OCI-M2 (cell line): ENCODE measurements at regions not wholly inside any gene's neighbourhood (a gene's known extent, or its start where the extent isn't known, plus 50 kb on each side); places are given as distances from the start of the nearest gene placed in this dataset.
"Not testable (repeated sequence)": the region's sequence is repeated elsewhere in the genome, so short reads cannot be mapped to it uniquely, and the experiment has no call there.

Experiments
- DNase-seq: peaks from one replicate; lab custom pipeline; 2025; ENCODE audit not compliant: unreplicated experiment; lab: John Stamatoyannopoulos, UW

DNA sequence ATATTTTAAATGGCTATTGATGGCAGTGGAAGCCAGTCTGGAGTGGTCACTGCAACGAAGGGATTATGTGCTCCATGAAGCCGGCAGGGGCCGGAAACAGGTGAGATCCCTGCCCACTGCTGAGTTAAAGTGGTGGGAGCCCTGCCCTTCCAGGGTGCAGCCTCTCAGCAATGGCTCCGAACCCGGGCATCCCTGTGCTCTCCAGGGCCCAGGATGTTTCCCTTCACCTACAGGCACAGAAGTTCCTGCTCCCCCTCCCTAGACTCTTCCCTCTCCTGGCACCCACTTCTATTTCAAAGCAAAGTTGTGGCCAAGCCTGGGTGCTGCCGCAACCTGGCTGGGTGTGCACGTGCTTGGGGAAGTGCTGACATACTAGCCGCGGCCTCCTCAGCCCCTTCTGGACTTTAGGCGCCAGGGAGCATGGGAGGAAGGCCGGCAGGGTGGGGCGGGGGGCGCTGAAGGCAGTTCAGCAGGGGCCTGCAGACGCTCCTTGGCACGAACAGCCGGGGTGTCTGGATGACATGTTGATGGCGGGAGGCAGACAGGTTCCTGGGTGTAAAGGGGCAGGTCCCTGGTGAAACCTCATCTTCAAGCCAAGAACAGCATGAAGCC, 452.3 kb downstream of the HTR1B start:
- DNase-seq: no peak

DNA sequence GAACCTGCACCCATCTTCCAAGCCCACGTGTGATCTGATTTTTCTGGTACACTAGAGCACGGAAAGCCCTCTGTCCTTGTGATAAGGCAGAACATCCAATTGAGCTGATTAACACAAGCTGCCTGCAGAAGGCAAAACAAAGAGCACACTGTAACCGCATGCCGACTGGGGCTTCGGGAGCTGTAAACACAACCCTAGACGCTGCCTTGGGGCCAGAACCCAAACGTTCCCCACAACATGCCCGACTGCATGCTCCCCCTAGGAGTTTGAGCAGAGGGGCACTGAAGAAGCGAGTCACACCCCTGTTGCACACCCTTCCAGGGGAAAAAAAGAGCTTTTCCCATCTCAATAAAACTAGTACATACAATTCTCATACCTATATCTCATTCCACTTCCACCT, 470.7 kb downstream of the HTR1B start:
- no peak for DNase-seq

DNA sequence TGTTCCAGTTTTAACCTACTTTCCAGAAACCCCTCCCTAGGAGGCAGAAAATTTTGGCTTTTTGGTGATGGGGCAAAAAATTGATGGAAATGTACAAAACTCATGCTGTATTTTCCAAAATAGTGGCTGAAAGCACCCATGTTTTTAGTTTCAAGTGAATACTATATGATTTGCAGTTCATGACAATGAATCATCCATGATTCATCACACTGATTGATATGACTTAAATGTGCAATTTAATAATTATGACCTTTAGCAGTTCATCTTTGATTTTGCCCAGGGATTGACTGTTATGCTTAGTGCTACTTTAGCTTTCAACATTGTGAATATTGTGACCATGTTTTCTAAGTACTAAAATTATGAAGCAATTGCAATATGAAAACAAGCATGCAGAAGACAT, 478.7 kb downstream of the HTR1B start:
- no peak for DNase-seq

DNA sequence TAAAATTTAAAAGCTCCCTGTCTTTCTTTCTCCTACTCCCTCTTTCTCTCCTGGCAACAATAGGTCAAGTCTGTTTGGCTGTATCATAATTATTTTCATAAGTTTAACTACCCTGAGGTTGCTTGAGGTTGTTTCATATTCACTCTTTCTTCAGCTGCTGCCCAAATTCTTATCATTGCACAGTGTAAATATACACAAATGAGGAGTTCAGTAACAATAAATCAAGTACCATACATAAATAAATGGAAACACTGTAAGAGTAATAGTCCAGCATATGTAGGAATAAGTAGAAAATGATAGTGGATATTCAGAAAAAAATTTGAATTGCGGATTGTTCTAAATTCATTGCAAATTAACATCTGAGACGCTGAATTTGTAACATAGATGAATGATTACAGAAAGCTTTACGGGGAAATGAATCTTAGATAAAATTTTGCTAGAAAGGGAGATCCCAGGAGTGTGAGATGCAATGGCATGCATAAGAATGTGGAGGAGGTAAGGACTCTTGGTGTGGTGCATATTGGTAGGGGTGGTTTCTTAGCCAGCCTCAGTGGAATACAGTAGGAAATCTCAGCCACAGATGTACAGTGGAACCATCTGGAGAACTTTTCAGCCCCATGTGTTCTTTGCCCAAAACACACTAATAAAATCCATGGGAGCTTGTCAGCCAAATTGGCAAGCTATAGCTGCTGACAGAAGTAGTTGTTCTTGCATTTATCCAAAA, 480.7 kb downstream of the HTR1B start:
- DNase-seq: no peak

DNA sequence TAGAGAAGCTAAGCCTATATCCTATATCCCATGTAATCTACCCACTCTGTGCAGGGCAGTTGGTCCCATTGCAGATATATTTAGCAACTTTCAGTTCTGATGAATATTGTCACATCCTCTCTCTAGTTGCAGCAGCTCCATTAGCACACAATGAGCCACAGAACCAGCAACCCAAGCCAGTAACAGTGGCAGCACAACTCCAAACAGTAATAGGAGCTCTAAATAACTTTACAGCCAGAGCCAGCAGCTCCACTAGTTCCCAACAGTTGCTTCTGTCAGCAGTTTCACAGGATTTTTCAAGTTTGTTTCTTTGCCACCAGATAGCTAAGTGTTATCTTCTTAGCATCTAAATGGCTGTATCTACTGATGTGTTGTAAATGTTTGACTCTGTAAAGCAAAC, 490.8 kb downstream of the HTR1B start:
- DNase-seq: no peak

DNA sequence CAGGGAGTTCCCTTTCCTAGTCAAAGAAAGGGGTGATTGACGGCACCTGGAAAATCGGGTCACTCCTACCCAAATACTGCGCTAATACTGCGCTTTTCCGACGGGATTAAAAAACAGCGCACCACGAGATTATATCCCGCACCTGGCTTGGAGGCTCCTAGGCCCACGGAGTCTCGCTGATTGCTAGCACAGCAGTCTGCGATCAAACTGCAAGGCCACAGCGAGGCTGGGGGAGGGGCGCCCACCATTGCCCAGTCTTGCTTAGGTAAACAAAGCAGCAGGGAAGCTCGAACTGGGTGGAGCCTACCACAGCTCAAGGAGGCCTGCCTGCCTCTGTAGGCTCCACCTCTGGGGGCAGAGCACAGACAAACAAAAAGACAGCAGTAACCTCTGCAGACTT, 504.1 kb downstream of the HTR1B start:
- not testable (repeated sequence) for DNase-seq

DNA sequence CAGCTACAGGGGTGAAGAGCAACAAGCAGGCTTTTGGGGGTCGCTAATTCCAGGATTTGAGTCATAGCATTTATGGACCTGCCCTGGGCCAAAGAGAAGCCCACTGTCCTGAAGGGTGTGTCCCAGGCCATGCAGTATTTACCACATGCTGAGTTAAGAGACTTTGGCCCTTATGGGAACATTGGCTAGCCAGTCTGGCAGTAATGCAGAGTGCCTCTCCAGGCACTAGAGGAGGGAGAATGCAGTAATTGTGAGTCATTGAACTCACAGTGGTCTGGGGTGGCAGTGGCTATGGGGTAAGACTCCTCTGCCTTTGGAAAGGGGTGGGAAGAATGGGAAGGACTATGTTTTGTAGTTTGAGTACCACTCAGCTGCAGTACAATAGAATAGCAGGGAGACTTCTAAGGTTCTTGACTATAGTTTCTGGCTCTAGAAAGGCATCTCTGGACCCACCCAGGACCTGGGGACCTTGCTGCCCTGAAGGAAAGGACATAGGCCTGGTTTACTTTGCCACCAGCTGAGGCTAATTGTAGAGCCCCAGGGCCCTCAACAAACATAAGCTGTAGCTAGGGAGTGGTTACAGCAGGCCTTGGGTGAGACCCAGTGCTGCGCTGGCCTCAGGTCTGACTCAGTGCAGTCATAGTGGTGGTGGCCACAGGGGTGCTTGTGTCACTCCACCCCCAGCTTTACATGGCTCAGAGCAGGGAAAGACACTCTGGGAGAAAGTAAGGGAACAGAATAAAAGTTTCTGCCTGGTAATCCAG, 520.9 kb downstream of the HTR1B start:
- no peak for DNase-seq

DNA sequence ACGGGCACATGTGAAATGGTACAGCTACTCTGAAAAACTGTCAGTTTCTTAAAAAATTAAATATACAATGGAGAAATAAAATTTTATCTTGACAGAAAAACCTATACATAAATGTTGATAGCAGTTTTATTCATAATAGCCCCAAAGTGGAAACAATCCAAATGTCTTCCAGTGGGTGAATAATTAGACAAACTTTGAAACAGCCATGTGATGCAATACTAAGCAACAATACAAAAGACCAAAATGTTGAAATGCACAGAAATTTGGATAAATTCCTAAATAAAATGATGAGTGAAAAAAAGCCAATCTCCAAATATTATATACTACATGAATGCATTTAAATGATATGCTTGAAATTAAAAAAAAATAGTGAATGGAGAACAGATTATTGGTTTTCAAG, 523.1 kb downstream of the HTR1B start:
- no peak for DNase-seq

DNA sequence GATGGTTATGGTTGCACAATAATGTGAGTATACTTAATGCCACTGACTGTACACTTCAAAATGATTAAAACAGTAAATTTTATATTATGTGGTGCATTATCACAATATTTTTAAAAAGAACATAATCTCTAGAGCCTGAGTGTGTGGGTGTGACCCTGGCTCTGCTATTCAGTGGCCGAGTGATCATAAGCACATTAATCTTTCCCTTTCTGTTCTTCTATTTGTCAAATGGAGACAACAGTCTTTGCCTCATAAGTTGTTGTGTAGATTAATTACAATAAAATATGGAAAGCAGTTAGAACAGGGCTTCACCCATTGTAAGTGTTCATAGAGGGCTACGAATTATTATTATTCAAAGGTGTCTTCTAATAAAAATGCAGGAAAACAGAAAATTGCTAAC, 548.6 kb downstream of the HTR1B start:
- no peak for DNase-seq

DNA sequence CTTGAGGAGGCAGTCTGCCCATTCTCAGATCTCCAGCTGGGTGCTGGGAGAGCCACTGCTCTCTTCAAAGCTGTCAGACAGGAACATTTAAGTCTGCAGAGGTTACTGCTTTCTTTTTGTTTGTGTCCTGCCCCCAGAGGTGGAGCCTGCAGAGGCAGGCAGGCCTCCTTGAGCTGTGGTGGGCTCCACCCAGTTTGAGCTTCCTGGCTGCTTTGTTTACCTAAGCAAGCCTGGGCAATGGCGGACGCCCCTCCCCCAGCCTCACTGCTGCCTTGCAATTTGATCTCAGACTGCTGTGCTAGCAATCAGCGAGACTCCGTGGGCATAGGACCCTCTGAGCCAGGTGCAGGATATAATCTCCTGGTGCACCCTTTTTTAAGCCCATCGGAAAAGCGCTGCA, 557.8 kb downstream of the HTR1B start:
- not testable (repeated sequence) for DNase-seq

DNA sequence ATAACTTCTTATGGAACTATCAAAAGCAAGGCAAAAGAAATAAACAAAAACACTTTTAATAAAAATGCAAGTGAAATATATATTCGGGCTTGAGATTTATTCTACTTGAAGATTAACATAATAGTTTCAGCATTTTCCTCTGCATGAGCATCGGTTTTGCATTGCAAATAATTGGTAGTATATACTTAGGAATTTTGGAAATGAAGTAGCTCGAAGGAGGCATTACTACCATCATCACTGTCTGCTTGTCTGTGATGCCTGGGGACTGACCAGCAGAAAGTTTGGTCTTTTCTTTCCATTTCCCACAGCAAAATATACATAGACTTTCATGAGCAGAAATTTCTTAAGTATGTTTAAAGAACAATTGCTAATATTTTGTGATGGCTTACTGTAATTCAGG, 570.7 kb downstream of the HTR1B start:
- no peak for DNase-seq

DNA sequence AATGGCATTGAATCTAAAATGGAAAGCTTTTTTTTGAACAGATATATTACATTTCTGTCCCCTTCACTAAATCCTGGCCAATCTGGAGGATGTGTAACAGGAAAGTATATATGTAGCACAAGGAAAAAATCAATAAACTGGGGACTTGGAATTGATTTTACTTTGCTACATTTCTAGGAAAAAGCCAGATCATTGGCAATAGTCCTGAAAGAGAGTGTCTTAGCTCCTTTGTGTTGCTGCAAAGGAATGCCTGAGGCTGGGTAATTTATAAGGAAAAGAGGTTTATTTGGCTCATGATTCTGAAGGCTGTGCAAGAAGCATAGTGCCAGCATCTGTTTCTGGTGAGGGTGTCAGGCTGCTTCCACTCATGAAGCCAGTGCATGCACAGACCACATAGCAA, 574.9 kb downstream of the HTR1B start:
- DNase-seq: no peak

DNA sequence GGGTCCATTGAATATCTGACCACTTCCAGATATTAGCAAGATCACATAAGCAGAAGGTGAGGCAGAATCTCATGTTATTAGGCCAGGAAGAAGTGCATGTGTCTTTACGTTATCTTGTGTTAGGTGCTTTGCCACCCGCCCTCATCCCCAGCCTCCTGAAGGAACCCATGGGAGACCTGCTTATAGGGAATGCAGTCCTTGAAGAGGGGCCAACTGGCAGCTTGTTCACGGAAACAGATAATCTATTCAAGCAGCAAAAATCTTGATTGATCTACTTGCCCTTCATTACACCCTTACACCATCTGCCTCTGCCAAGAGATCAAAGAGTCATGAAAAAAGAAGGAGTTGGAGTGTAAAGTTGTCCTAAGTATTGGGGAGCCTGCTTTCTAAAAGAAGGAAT, 576.4 kb downstream of the HTR1B start:
- DNase-seq: no peak

DNA sequence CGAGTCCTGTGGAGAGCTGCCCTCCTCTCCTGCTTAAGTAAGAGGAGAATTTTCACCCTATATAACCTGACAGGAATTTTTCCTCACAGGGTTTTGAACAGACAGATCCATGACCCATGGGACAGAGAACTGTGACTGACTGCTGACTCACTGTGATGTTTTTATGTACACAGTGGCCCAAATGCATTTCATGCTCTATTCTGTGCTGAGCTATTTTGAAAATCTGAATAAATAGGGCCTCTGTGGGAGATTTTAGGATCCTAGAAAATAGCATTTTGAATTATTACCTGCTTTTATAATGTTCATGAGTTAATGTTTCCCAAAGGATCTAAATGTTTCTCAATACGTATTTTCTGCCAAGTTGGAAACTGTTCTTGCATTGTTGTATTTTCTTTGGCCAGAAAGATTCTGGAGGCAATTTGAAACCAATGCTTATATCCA, 577.4 kb downstream of the HTR1B start:
- no peak for DNase-seq

DNA sequence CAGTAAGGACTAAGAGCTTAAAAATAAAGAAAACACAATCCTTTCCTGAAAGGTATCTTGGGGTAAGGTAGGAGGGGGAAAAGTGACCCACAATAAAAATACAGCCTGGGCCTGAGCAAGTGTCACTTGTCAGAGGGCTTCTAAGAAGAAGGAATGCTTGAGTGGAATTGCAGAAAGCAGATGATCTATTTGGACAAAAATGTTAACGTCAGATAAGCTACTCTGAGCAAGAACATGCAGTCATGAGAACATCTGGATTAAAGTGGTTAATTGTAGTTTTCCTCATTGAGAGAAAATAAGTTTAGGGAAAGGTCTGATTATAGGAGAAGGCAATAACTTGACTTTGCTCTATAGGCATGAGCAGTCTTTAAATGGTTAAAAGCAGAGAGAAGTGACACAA, 581.9 kb downstream of the HTR1B start:
- DNase-seq: no peak

DNA sequence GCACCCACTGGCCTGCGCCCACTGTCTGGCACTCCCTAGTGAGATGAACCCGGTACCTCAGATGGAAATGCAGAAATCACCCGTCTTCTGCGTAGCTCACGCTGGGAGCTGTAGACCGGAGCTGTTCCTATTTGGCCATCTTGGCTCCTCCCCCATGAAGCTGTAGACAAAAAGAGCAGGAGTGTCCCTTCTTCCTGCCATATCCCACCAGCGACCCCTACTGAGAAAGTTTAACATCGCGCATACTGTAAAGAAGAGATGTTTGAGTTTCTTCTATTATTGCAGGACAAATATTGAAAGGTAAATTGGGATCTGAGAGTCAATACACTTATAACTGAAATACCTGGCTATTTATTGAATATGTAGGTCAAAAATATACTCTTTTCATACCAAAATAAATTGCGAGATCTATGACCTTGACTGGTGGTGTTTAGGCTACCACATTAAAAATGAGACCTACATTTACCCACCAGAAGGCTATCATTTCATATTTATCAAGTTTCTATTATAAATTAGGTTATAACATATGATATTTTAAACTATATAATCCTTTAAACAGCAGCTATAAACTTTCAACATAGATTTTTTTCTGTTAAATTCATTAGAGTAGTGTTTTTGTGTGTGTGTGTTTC, 586.3 kb downstream of the HTR1B start:
- DNase-seq: no peak

DNA sequence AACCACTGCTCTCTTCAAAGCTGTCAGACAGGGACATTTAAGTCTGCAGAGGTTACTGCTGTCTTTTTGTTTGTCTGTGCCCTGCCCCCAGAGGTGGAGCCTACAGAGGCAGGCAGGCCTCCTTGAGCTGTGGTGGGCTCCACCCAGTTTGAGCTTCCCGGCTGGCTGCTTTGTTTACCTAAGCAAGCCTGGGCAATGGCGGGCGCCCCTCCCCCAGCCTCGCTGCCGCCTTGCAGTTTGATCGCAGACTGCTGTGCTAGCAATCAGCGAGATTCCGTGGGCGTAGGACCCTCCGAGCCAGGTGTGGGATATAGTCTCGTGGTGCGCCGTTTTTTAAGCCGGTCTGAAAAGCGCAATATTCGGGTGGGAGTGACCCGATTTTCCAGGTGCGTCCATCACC, 586.9 kb downstream of the HTR1B start:
- not testable (repeated sequence) for DNase-seq

DNA sequence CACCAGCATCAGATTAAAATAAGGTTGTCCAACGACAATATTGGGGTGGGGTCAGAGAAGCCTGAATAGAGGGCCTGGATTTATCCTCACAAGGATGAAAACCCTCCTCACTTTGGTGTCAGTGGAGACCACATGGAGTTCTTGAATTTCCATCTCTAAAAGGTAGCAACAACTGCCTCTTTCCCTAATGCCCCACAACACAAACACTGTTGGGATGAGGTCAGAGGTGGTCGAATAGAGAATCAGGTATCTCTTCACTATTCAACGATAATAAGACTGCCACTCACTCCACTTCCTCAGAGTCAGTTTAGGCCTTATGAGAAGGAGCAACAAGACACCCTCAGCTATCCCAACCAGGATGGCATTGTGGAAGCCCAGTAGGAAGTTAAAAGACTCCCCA, 596.1 kb downstream of the HTR1B start:
- no peak for DNase-seq

DNA sequence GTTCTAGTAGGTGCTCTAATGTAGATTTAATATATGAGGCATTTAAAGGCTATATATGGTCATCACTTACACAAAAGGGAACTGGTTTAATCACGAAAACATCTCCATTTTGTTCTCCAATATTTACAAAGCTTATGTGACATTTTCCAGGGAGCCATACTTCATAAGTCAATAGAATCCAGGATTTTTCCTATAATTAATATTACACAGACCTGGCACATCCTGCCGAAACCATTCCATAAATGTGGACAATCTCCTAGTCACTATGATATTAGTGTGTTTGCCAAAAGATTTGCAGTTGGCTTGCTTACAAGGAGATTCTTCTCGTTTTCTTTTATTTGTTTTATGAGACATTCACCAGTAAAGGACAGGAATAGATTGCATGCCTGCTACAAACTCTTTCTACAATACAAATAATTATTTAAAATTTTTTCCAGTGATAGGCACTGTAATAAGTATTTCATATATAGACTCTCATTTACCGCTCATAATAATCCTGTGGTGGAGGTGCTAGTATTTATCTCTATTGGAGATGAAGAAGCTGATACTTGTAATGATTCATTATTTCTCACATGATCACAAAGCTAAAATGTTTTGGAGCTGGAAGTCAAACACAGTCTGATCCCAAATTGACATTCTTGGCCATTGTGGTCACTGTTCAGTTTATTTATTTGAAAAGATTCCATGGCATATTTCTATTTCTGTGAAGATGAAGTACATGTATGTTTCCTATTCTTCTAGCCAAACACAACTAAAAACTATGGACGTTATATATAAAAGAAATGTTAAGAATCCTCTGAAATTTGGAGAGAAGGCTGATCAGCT, 597.0 kb downstream of the HTR1B start:
- DNase-seq: no peak

DNA sequence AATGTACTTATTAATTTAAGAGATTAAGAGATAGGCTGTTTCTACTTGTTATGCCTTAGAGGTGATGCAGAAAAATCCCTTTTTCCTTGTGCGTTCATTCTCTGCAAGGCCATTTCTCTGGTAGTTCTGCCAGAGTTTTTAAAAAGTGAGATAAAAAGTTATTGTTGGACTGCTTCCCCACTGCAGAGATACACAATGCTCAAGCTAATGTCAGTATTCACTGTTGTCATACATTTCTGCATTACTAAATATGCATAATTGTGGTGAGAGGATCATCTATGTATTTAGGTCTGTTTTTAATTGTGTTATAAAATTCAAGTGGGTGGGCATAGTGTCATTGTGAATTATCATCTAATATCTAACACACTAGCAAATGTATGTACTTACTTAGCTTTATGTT, 600.4 kb downstream of the HTR1B start:
- DNase-seq: no peak

DNA sequence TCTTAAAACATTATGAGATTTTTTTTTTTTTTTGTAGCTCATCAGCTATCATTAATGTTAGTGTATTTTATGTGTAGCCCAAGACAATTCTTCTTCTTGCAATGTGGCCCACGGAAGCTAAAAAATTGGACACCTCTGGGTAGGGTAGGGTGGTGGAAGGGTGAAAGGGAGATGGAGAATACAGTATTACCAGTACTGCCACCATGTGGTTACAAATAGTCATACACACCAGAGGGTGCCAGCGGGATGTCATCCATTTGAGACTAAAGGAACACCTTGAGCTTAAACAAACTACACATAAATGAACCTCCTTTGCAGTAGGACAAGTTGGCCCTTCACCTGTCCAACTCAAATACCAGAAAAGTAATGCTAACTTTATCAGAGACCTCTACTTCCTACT, 601.9 kb downstream of the HTR1B start:
- no peak for DNase-seq
